K562 (cell line): ENCODE measurements at regions not wholly inside any gene's neighbourhood (a gene's known extent, or its start where the extent isn't known, plus 50 kb on each side); places are given as distances from the start of the nearest gene placed in this dataset.

Experiments
- BHLHE40 ChIP-seq: IDR thresholded peaks from 2 replicates; pipeline ENCODE4 v1.6.1; 2011; ENCODE audit warnings: low read length, improper control_type of control experiment
- CBX2 ChIP-seq: fragments of 200-600 bp; sonication (generic); IDR thresholded peaks from one replicate; pipeline ENCODE4 v1.6.1; 2012; ENCODE audit warnings: mild to moderate bottlenecking, low read length, inconsistent platforms; ENCODE audit not compliant: insufficient read depth, poor library complexity, severe bottlenecking
- CXXC5 ChIP-seq: fragments of 250-450 bp; sonication (Bioruptor Pico); IDR thresholded peaks from 2 replicates; pipeline ENCODE4 v1.8.0; 2022; ENCODE audit warnings: inconsistent platforms, mild to moderate bottlenecking, moderate library complexity
- ZFX ChIP-seq: sonication (generic); formaldehyde crosslinking; IDR thresholded peaks from 2 replicates; pipeline ENCODE4 v1.8.0; 2022; ENCODE audit warnings: mild to moderate bottlenecking, missing genetic modification reagents, moderate library complexity
- TF ChIP-seq, protein P1 (sequence below): fragments of 450-650 bp; IDR thresholded peaks from 2 replicates; pipeline ENCODE4 v1.6.1; 2017; ENCODE audit warnings: mild to moderate bottlenecking, moderate library complexity
- TF ChIP-seq, protein P2 (sequence below), 2 experiments: fragments of 450-650 bp; IDR thresholded peaks; 2 replicates each; pipeline ENCODE4 v1.6.1; 2016; ENCODE audit warnings: mild to moderate bottlenecking in 2 of 2, borderline replicate concordance in 1 of 2, low read depth in 1 of 2, moderate library complexity in 1 of 2

DNA sequence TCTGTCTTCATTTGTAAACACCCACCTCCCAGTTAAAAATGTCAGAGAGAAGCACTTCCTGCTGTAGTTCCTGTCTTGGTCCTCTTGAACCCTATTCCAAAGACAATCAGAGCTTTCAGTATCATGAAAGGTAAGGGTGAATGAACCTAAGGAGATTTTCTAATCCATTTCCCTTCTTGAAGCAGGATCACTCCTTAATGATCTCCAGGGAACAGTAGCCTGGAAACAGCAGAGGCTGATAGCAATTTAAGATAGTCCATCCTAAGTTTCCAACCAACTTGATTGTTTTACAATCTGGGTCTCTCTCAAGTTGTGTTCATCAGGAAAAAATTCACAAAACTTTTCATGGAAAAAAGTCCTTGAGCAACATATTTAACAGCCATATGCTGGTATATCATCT is 273.6 kb downstream of the NEBL start:
- TF ChIP-seq CBX2 (no peak), BHLHE40 (no peak), CXXC5 (CRISPR knock-in tag) (no peak), ZFX (CRISPR knock-in tag) (no peak)
- TF ChIP-seq, protein P1, sequence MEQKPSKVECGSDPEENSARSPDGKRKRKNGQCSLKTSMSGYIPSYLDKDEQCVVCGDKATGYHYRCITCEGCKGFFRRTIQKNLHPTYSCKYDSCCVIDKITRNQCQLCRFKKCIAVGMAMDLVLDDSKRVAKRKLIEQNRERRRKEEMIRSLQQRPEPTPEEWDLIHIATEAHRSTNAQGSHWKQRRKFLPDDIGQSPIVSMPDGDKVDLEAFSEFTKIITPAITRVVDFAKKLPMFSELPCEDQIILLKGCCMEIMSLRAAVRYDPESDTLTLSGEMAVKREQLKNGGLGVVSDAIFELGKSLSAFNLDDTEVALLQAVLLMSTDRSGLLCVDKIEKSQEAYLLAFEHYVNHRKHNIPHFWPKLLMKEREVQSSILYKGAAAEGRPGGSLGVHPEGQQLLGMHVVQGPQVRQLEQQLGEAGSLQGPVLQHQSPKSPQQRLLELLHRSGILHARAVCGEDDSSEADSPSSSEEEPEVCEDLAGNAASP: no peak
- TF ChIP-seq, protein P2, sequence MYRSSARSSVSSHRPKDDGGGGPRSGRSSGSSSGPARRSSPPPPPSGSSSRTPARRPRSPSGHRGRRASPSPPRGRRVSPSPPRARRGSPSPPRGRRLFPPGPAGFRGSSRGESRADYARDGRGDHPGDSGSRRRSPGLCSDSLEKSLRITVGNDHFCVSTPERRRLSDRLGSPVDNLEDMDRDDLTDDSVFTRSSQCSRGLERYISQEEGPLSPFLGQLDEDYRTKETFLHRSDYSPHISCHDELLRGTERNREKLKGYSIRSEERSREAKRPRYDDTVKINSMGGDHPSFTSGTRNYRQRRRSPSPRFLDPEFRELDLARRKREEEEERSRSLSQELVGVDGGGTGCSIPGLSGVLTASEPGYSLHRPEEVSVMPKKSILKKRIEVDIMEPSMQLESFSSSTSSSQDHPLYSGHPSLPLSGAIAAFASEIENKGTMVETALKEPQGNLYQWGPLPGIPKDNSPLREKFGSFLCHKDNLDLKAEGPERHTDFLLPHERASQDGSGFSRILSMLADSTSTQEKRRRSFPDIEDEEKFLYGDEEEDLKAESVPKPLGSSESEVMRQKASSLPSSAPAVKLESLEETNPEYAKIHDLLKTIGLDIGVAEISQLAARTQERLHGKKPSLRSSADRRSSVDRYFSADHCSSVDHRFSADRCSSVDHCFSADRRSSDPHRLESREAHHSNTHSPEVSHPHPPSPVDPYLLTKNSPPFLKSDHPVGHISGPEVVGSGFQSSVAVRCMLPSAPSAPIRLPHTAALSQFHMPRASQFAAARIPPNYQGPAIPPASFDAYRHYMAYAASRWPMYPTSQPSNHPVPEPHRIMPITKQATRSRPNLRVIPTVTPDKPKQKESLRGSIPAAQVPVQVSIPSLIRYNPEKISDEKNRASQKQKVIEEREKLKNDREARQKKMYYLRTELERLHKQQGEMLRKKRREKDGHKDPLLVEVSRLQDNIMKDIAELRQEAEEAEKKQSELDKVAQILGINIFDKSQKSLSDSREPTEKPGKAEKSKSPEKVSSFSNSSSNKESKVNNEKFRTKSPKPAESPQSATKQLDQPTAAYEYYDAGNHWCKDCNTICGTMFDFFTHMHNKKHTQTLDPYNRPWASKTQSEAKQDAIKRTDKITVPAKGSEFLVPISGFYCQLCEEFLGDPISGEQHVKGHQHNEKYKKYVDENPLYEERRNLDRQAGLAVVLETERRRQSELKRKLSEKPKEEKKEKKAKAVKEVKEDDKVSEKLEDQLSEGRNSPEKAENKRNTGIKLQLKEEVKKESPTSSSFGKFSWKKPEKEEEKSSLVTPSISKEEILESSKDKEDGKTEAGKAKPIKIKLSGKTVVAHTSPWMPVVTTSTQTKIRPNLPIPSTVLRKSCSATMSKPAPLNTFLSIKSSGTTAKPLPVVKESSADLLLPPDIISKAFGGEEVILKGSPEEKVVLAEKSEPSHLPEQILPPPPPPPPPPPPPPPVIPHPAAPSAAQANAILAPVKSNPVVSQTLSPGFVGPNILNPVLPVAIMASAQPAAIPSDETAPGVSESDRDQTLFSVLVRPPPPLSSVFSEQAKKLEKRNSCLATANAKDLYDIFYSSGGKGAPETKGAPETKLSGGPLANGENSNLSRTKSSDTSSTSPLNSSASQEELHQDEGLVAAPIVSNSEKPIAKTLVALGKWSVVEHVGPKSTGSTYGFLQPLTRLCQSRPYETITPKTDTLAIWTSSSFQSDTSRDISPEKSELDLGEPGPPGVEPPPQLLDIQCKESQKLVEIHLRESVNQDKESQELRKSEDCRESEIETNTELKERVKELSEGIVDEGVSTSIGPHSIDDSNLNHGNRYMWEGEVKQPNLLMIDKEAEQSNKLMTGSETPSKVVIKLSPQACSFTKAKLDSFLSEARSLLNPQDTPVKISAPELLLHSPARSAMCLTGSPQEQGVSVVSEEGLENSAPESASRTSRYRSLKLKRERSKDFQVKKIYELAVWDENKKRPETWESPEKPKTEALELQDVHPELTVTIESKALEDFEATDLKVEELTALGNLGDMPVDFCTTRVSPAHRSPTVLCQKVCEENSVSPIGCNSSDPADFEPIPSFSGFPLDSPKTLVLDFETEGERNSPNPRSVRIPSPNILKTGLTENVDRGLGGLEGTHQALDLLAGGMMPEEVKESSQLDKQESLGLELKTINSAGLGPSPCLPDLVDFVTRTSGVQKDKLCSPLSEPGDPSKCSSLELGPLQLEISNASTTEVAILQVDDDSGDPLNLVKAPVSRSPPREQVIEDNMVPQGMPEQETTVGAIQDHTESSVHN (IDR thresholded peaks at IDR 0.05; ENCODE audit: borderline replicate concordance in 1 of 2, low read depth in 1 of 2): no peak
